ENCODE measurements at regions not wholly inside any gene's neighbourhood (a gene's known extent, or its start where the extent isn't known, plus 50 kb on each side); places are given as distances from the start of the nearest gene placed in this dataset.

GRCh38 chr13:64206430-64207225, 2791.0 kb upstream of the PCDH20 start:
- H3K9ac ChIP-seq (ENCODE audit: low read depth, low read length): no peak overlapping the region
- H3K27me3 ChIP-seq (ENCODE audit: control insufficient read depth, insufficient read depth, low read length): no peaks in the 10 kb centered on the region
- no peaks in the 10 kb centered on the region for H3K9me3 ChIP-seq (replicated peaks; ENCODE audit: low read length)
- no peaks in the 10 kb centered on the region for H3K4me1 ChIP-seq (ENCODE audit: control insufficient read depth, insufficient read depth, low read length)
- H3K4me3 ChIP-seq (ENCODE audit: low read length): no peak overlapping the region
- no peaks in the 10 kb centered on the region for H3K36me3 ChIP-seq (ENCODE audit: insufficient read depth, low read length)
- H3K4me2 ChIP-seq (ENCODE audit: low read length): no peak overlapping the region

GRCh38 chr13:64202517-64202916, 2786.9 kb upstream of the PCDH20 start:
- Histone ChIP-seq H3K4me1 (ENCODE audit: control insufficient read depth, insufficient read depth, low read length) (no peaks in the 10 kb centered on the region), H3K4me2 (ENCODE audit: low read length) (no peak overlapping the region), H3K36me3 (ENCODE audit: insufficient read depth, low read length) (no peaks in the 10 kb centered on the region), H3K4me3 (ENCODE audit: low read length) (no peak overlapping the region), H3K27me3 (ENCODE audit: control insufficient read depth, insufficient read depth, low read length) (no peaks in the 10 kb centered on the region), H3K9ac (ENCODE audit: low read depth, low read length) (no peak overlapping the region), H3K9me3 (replicated peaks; ENCODE audit: low read length) (no peaks in the 10 kb centered on the region)

GRCh38 chr13:64197232-64197631, 2781.6 kb upstream of the PCDH20 start:
- Histone ChIP-seq H3K9ac (ENCODE audit: low read depth, low read length) (no peak overlapping the region), H3K4me2 (ENCODE audit: low read length) (no peak overlapping the region), H3K27me3 (ENCODE audit: control insufficient read depth, insufficient read depth, low read length) (no peaks in the 10 kb centered on the region)

GRCh38 chr13:64186503-64187250, 2771.0 kb upstream of the PCDH20 start:
- no peak overlapping the region for H3K4me2 ChIP-seq (ENCODE audit: low read length)
- no peaks in the 10 kb centered on the region for H3K36me3 ChIP-seq (ENCODE audit: insufficient read depth, low read length)
- no peak overlapping the region for H3K4me3 ChIP-seq (ENCODE audit: low read length)
- no peaks in the 10 kb centered on the region for H3K4me1 ChIP-seq (ENCODE audit: control insufficient read depth, insufficient read depth, low read length)
- H3K9ac ChIP-seq (ENCODE audit: low read depth, low read length): no peak overlapping the region
- no peaks in the 10 kb centered on the region for H3K27me3 ChIP-seq (ENCODE audit: control insufficient read depth, insufficient read depth, low read length)
- no peaks in the 10 kb centered on the region for H3K9me3 ChIP-seq (replicated peaks; ENCODE audit: low read length)

More at GRCh38 chr13:64197232-64197631, 2781.6 kb upstream of the PCDH20 start:
- Histone ChIP-seq H3K36me3 (ENCODE audit: insufficient read depth, low read length) (no peaks in the 10 kb centered on the region), H3K4me1 (ENCODE audit: control insufficient read depth, insufficient read depth, low read length) (no peaks in the 10 kb centered on the region), H3K9me3 (replicated peaks; ENCODE audit: low read length) (no peaks in the 10 kb centered on the region), H3K4me3 (ENCODE audit: low read length) (no peak overlapping the region)

GRCh38 chr13:64186071-64186470, 2770.4 kb upstream of the PCDH20 start:
- no peaks in the 10 kb centered on the region for H3K9me3 ChIP-seq (replicated peaks; ENCODE audit: low read length)

GRCh38 chr13:64180756-64181155, 2765.1 kb upstream of the PCDH20 start:
- Histone ChIP-seq H3K36me3 (ENCODE audit: insufficient read depth, low read length) (no peaks in the 10 kb centered on the region), H3K4me3 (ENCODE audit: low read length) (no peak overlapping the region), H3K9ac (ENCODE audit: low read depth, low read length) (no peak overlapping the region), H3K4me1 (ENCODE audit: control insufficient read depth, insufficient read depth, low read length) (no peaks in the 10 kb centered on the region), H3K27me3 (ENCODE audit: control insufficient read depth, insufficient read depth, low read length) (no peaks in the 10 kb centered on the region), H3K9me3 (replicated peaks; ENCODE audit: low read length) (no peaks in the 10 kb centered on the region), H3K4me2 (ENCODE audit: low read length) (no peak overlapping the region)

More at GRCh38 chr13:64186071-64186470, 2770.4 kb upstream of the PCDH20 start:
- Histone ChIP-seq H3K4me3 (ENCODE audit: low read length) (no peak overlapping the region), H3K4me1 (ENCODE audit: control insufficient read depth, insufficient read depth, low read length) (no peaks in the 10 kb centered on the region), H3K27me3 (ENCODE audit: control insufficient read depth, insufficient read depth, low read length) (no peaks in the 10 kb centered on the region), H3K9ac (ENCODE audit: low read depth, low read length) (no peak overlapping the region), H3K36me3 (ENCODE audit: insufficient read depth, low read length) (no peaks in the 10 kb centered on the region), H3K4me2 (ENCODE audit: low read length) (no peak overlapping the region)

- H3K4me2 ChIP-seq (ENCODE audit: low read length): no peak overlapping the region
- H3K27me3 ChIP-seq (ENCODE audit: control insufficient read depth, insufficient read depth, low read length): no peaks in the 10 kb centered on the region
- no peak overlapping the region for H3K4me3 ChIP-seq (ENCODE audit: low read length)
- H3K4me1 ChIP-seq (ENCODE audit: control insufficient read depth, insufficient read depth, low read length): peaks cover 2% of the 10 kb centered on the region
- H3K9me3 ChIP-seq (replicated peaks; ENCODE audit: low read length): no peaks in the 10 kb centered on the region
- H3K9ac ChIP-seq (ENCODE audit: low read depth, low read length): no peak overlapping the region
- no peaks in the 10 kb centered on the region for H3K36me3 ChIP-seq (ENCODE audit: insufficient read depth, low read length)
These were observed 2750.2 kb upstream of the PCDH20 start for GRCh38 chr13:64165826-64166225.

- H3K4me1 ChIP-seq (ENCODE audit: control insufficient read depth, insufficient read depth, low read length): no peaks in the 10 kb centered on the region
- H3K36me3 ChIP-seq (ENCODE audit: insufficient read depth, low read length): no peaks in the 10 kb centered on the region
- H3K4me2 ChIP-seq (ENCODE audit: low read length): no peak overlapping the region
- H3K27me3 ChIP-seq (ENCODE audit: control insufficient read depth, insufficient read depth, low read length): no peaks in the 10 kb centered on the region
- H3K9me3 ChIP-seq (replicated peaks; ENCODE audit: low read length): no peaks in the 10 kb centered on the region
- no peak overlapping the region for H3K9ac ChIP-seq (ENCODE audit: low read depth, low read length)
- no peak overlapping the region for H3K4me3 ChIP-seq (ENCODE audit: low read length)
These were observed 2748.8 kb upstream of the PCDH20 start for GRCh38 chr13:64164435-64164834.

- Histone ChIP-seq H3K27me3 (ENCODE audit: control insufficient read depth, insufficient read depth, low read length) (no peaks in the 10 kb centered on the region), H3K4me2 (ENCODE audit: low read length) (no peak overlapping the region), H3K9ac (ENCODE audit: low read depth, low read length) (no peak overlapping the region), H3K9me3 (replicated peaks; ENCODE audit: low read length) (no peaks in the 10 kb centered on the region), H3K4me3 (ENCODE audit: low read length) (no peak overlapping the region), H3K4me1 (ENCODE audit: control insufficient read depth, insufficient read depth, low read length) (peaks cover 10% of the 10 kb centered on the region), H3K36me3 (ENCODE audit: insufficient read depth, low read length) (no peaks in the 10 kb centered on the region)
These were observed 2744.8 kb upstream of the PCDH20 start for GRCh38 chr13:64160479-64160878.

- peaks cover 10% of the 10 kb centered on the region for H3K4me1 ChIP-seq (ENCODE audit: control insufficient read depth, insufficient read depth, low read length)
- H3K4me3 ChIP-seq (ENCODE audit: low read length): no peak overlapping the region
- H3K9me3 ChIP-seq (replicated peaks; ENCODE audit: low read length): no peaks in the 10 kb centered on the region
- H3K9ac ChIP-seq (ENCODE audit: low read depth, low read length): no peak overlapping the region
- H3K27me3 ChIP-seq (ENCODE audit: control insufficient read depth, insufficient read depth, low read length): no peaks in the 10 kb centered on the region
- peak overlapping the region; percentile 23 for H3K4me2 ChIP-seq (ENCODE audit: low read length)
- H3K36me3 ChIP-seq (ENCODE audit: insufficient read depth, low read length): no peaks in the 10 kb centered on the region
These were observed 2743.3 kb upstream of the PCDH20 start for GRCh38 chr13:64158908-64159307.

- H3K4me1 ChIP-seq (ENCODE audit: control insufficient read depth, insufficient read depth, low read length): peaks cover 10% of the 10 kb centered on the region
- no peaks in the 10 kb centered on the region for H3K27me3 ChIP-seq (ENCODE audit: control insufficient read depth, insufficient read depth, low read length)
- H3K4me3 ChIP-seq (ENCODE audit: low read length): no peak overlapping the region
- no peaks in the 10 kb centered on the region for H3K36me3 ChIP-seq (ENCODE audit: insufficient read depth, low read length)
- H3K4me2 ChIP-seq (ENCODE audit: low read length): no peak overlapping the region
- H3K9ac ChIP-seq (ENCODE audit: low read depth, low read length): no peak overlapping the region
- H3K9me3 ChIP-seq (replicated peaks; ENCODE audit: low read length): no peaks in the 10 kb centered on the region
These were observed 2738.9 kb upstream of the PCDH20 start for GRCh38 chr13:64154514-64154913.

Measured in skeletal muscle satellite cell (primary cell).